K562 (cell line): ENCODE measurements at regions not wholly inside any gene's neighbourhood (a gene's known extent, or its start where the extent isn't known, plus 50 kb on each side); places are given as distances from the start of the nearest gene placed in this dataset.

ENCODE experiments used
- ATAC-seq: fragments of 200-7000 bp; cut with Tn5 transposase; 3 replicates; pipeline ENCODE4 v1.9.1; 2020; ENCODE audit warnings: moderate library complexity
- BruUV-seq: library from RNA; stranded (reverse); fragments of 400-500 nt; replicated peaks from 2 replicates; lab custom pipeline; 2021; lab: Mats Ljungman, UMichigan
- CTCF ChIA-PET: fragments of 300-600 bp; formaldehyde crosslinking; extraction: SDS; loops from one replicate; lab custom pipeline; 2021; ENCODE audit warnings: low intra/inter-chr PET ratio; lab: Yijun Ruan, JAX
- POLR2A ChIA-PET: fragments of 300-600, 350-650 bp; sonication (Branson Sonifier 250); formaldehyde crosslinking; extraction: SDS; loops from one replicate; lab custom pipeline; 2021; ENCODE audit warnings: antibody characterized with exemption, inconsistent platforms; lab: Yijun Ruan, JAX
- DNase-seq, 4 experiments: peaks; one replicate each; pipeline versions ENCODE4 v3.0.0 to v3.0.0-alpha.2; 2011 to 2018; ENCODE audit warnings: low spot score in 3 of 4, mixed read lengths in 3 of 4; ENCODE audit errors: extremely low read depth in 1 of 4
- FAIRE-seq: peaks from 2 replicates; lab custom pipeline; 2011; peaks lifted over from hg19 to GRCh38; lab: Jason Lieb, UNC
- H2AFZ ChIP-seq: 2 replicates; pipeline ENCODE4 v1.6.0; 2011; ENCODE audit warnings: low read depth, low read length, control low read depth, inconsistent platforms
- H3K27ac ChIP-seq: fragments of 200-600 bp; 3 replicates; pipeline ENCODE4 v1.8.0; 2011; ENCODE audit warnings: low read depth, mild to moderate bottlenecking, control low read depth, inconsistent platforms, low read length, moderate library complexity, mixed read lengths; ENCODE audit errors: extremely low read depth
- H3K27me3 ChIP-seq, 2 experiments: fragments of 300-600 bp in 1 of 2; 2 replicates in 1 of 2; 3 replicates in 1 of 2; pipeline versions ENCODE4 v1.6.0 to v1.8.0; 2011; ENCODE audit warnings: inconsistent platforms in 2 of 2, low read length in 2 of 2, mild to moderate bottlenecking in 1 of 2, mixed read lengths in 1 of 2, moderate library complexity in 1 of 2; ENCODE audit not compliant: control insufficient read depth in 2 of 2, insufficient read depth in 2 of 2
- H3K36me3 ChIP-seq: fragments of 300-600 bp; 3 replicates; pipeline ENCODE4 v1.8.0; 2011; ENCODE audit warnings: mild to moderate bottlenecking, low read length, inconsistent platforms; ENCODE audit not compliant: control insufficient read depth, insufficient read depth
- H3K4me1 ChIP-seq, 2 experiments: fragments of 200-600 bp in 1 of 2; replicated peaks in 1 of 2; 2 replicates in 1 of 2; 3 replicates in 1 of 2; pipeline versions ENCODE4 v1.5.1 to v1.8.0; 2011; ENCODE audit warnings: inconsistent platforms in 2 of 2, low read length in 2 of 2, mild to moderate bottlenecking in 1 of 2, mixed read lengths in 1 of 2, moderate library complexity in 1 of 2; ENCODE audit not compliant: control insufficient read depth in 2 of 2, insufficient read depth in 2 of 2
- H3K4me2 ChIP-seq: 2 replicates; pipeline ENCODE4 v1.6.1; 2011; ENCODE audit warnings: low read length, control low read depth, inconsistent platforms, mixed read lengths; ENCODE audit not compliant: insufficient read depth
- H3K4me3 ChIP-seq: fragments of 200-600 bp; sonication (generic), shearing (Covaris generic); 2 replicates; pipeline ENCODE4 v1.5.1; 2016; ENCODE audit warnings: control low read depth, inconsistent platforms
- H3K79me2 ChIP-seq: fragments of 200-600 bp; 3 replicates; pipeline ENCODE4 v1.8.0; 2011; ENCODE audit warnings: low read length, inconsistent platforms; ENCODE audit not compliant: control insufficient read depth, insufficient read depth
- H3K9ac ChIP-seq, 2 experiments: 2 replicates each; pipeline versions ENCODE4 v1.6.0 to v1.6.1; 2011; ENCODE audit warnings: low read depth in 2 of 2, low read length in 2 of 2, control low read depth in 1 of 2, inconsistent platforms in 1 of 2, mild to moderate bottlenecking in 1 of 2, mixed read lengths in 1 of 2; ENCODE audit not compliant: insufficient read depth in 1 of 2
- H3K9me1 ChIP-seq: one replicate; pipeline ENCODE4 v1.6.0; 2011; ENCODE audit warnings: inconsistent platforms, mild to moderate bottlenecking, low read length, moderate library complexity; ENCODE audit not compliant: control insufficient read depth, insufficient read depth
- H3K9me3 ChIP-seq: replicated peaks from 2 replicates; pipeline ENCODE4 v1.5.1; 2011; ENCODE audit warnings: low read depth, low read length, inconsistent platforms; ENCODE audit not compliant: control insufficient read depth, insufficient read depth
- H4K20me1 ChIP-seq: replicated peaks from 2 replicates; pipeline ENCODE4 v1.6.1; 2011; ENCODE audit warnings: low read length, inconsistent platforms, mixed read lengths; ENCODE audit not compliant: control insufficient read depth, insufficient read depth
- ATF2 ChIP-seq: sonication (generic); formaldehyde crosslinking; IDR thresholded peaks from 2 replicates; pipeline ENCODE4 v1.8.1; 2022; ENCODE audit warnings: missing genetic modification reagents
- BHLHE40 ChIP-seq: IDR thresholded peaks from 2 replicates; pipeline ENCODE4 v1.6.1; 2011; ENCODE audit warnings: low read length, improper control_type of control experiment
- CTCF ChIP-seq, 3 experiments: IDR thresholded peaks in 2 of 3; conservative IDR thresholded peaks in 1 of 3; 2 replicates each; pipeline ENCODE4 v1.5.1; 2011 to 2012; ENCODE audit warnings: low read length in 3 of 3, mild to moderate bottlenecking in 3 of 3, control low read depth in 2 of 3, improper control_type of control experiment in 1 of 3, inconsistent platforms in 1 of 3, low read depth in 1 of 3, mixed read lengths in 1 of 3, moderate library complexity in 1 of 3; ENCODE audit not compliant: insufficient read depth in 2 of 3
- DIDO1 ChIP-seq: fragments of 450-650 bp; IDR thresholded peaks from 2 replicates; pipeline ENCODE4 v1.6.1; 2016; ENCODE audit warnings: low read depth, missing biosample characterization, missing genetic modification characterization
- DNMT1 ChIP-seq: fragments of 450-650 bp; IDR thresholded peaks from 2 replicates; pipeline ENCODE4 v1.6.1; 2016; ENCODE audit warnings: antibody characterized with exemption, mild to moderate bottlenecking
- ETV5 ChIP-seq: sonication (generic); formaldehyde crosslinking; IDR thresholded peaks from 2 replicates; pipeline ENCODE4 v1.4.0; 2020; ENCODE audit warnings: low read depth, mild to moderate bottlenecking, missing genetic modification reagents
- MED1 ChIP-seq: sonication (generic); formaldehyde crosslinking; IDR thresholded peaks from 2 replicates; pipeline ENCODE4 v1.8.1; 2023; ENCODE audit warnings: missing genetic modification reagents, borderline replicate concordance
- NR3C1 ChIP-seq: sonication (generic); formaldehyde crosslinking; IDR thresholded peaks from 2 replicates; pipeline ENCODE4 v1.8.1; 2022; ENCODE audit warnings: missing genetic modification reagents
- SFPQ ChIP-seq: fragments of 200-400 bp; formaldehyde crosslinking; IDR thresholded peaks from 2 replicates; pipeline ENCODE4 v1.6.1; 2017; ENCODE audit warnings: mild to moderate bottlenecking, low read depth, low read length, moderate library complexity
- ZC3H4 ChIP-seq: sonication (generic); formaldehyde crosslinking; IDR thresholded peaks from 2 replicates; pipeline ENCODE4 v1.9.0; 2021; ENCODE audit warnings: missing genetic modification reagents, borderline replicate concordance
- ZNF175 ChIP-seq: fragments of 200-800 bp; sonication (Bioruptor generic); IDR thresholded peaks from 2 replicates; pipeline ENCODE4 v1.6.1; 2016; ENCODE audit warnings: low read depth, mild to moderate bottlenecking, missing genetic modification characterization, missing compliant biosample characterization
- ZNF384 ChIP-seq: IDR thresholded peaks from 2 replicates; pipeline ENCODE4 v1.6.1; 2012; ENCODE audit warnings: low read depth, low read length, improper control_type of control experiment
- WGBS: fragments of 100-300 bp; shearing (Covaris generic); methylation state at CpG from one replicate; pipeline ENCODE4 v1.1.6; 2016; ENCODE audit warnings: low coverage, mixed read lengths; ENCODE audit not compliant: insufficient coverage; ENCODE audit errors: missing lambda C conversion rate; 5-methylcytosine and 5-hydroxymethylcytosine counted together
- in situ Hi-C: fragments of 300-500 bp; cut with MboI; formaldehyde crosslinking; loops from 4 replicates; pipeline ENCODE4 v1.15.0; 2018; ENCODE audit warnings: inconsistent platforms, mixed read lengths
- intact Hi-C: fragments of 100-400 bp; cut with micrococcal nuclease; formaldehyde crosslinking; loops from 2 replicates; pipeline ENCODE4 v1.14.2; 2022

- DNase-seq: no peak
- ChIA-PET CTCF (no interaction called here), POLR2A (interaction anchor here (0.7 to 0.9 kb wide), 2 partner anchors 12 to 160 kb away, joined by 3 read pairs; no protein-coding TSS in a partner anchor)
- BruUV-seq: no TSS peak
- Histone ChIP-seq H3K9ac (no peak overlapping the region), H3K27ac (no peak overlapping the region), H2AFZ (no peak overlapping the region), H3K4me3 (no peak overlapping the region), H4K20me1 (no peaks in the 10 kb centered on the region), H3K9me3 (no peaks in the 10 kb centered on the region)
- in situ Hi-C loops: no loop called here
- ATAC-seq: no peak
- TF ChIP-seq DIDO1 (no peak), ZNF175 (CRISPR knock-in tag) (no peak), ETV5 (CRISPR knock-in tag) (no peak)
- TF ChIP-seq, all 486 proteins: peak for 0
- WGBS: 0% methylated on average over 1 of the region's 1 CpG
- Histone ChIP-seq H3K9me1 (no peaks in the 10 kb centered on the region), H3K4me1 (no peaks in the 10 kb centered on the region), H3K36me3 (no peaks in the 10 kb centered on the region), H3K79me2 (no peaks in the 10 kb centered on the region), H3K4me2 (no peak overlapping the region), H3K27me3 (no peaks in the 10 kb centered on the region)
- no peak for FAIRE-seq
- intact Hi-C loops: no loop called here
Observed at GRCh38 chr5:103993031-103993430, 430.4 kb upstream of the NUDT12 start.

- BruUV-seq: no TSS peak
- H3K9me3 ChIP-seq: no peaks in the 10 kb centered on the region
- H4K20me1 ChIP-seq: no peaks in the 10 kb centered on the region
- ATAC-seq (no peak), DNase-seq (no peak), FAIRE-seq (no peak)
- H2AFZ ChIP-seq: no peak overlapping the region
- WGBS: 2% methylated on average over 4 of the region's 4 CpGs
- CTCF ChIA-PET: interaction anchor here (0.6 kb wide), 1 partner anchor 346 kb away, joined by 3 read pairs; no protein-coding TSS in a partner anchor
- in situ Hi-C loops: no loop called here
- no peaks in the 10 kb centered on the region for H3K79me2 ChIP-seq
- H3K27me3 ChIP-seq: no peaks in the 10 kb centered on the region
- POLR2A ChIA-PET: no interaction called here
- H3K27ac ChIP-seq: no peak overlapping the region
- intact Hi-C loops: no loop called here
- H3K4me2 ChIP-seq: no peak overlapping the region
- H3K9ac ChIP-seq: no peak overlapping the region
- no peak overlapping the region for H3K4me3 ChIP-seq
- no peaks in the 10 kb centered on the region for H3K9me1 ChIP-seq
- H3K4me1 ChIP-seq: no peaks in the 10 kb centered on the region
- H3K36me3 ChIP-seq: no peaks in the 10 kb centered on the region
- TF ChIP-seq NR3C1 (CRISPR knock-in tag) (no peak), CTCF (IDR thresholded peaks at IDR 0.05 in 2 of 3, conservative IDR thresholded peaks at IDR 0.05 in 1 of 3; ENCODE audit: insufficient read depth in 2 of 3, low read depth in 1 of 3, low read length in 3 of 3) (no peak), ZC3H4 (CRISPR knock-in tag) (no peak), ATF2 (CRISPR knock-in tag) (no peak), SFPQ (no peak), MED1 (no peak), DNMT1 (no peak), BHLHE40 (no peak), ZNF384 (no peak)
Observed at GRCh38 chr5:103990064-103990463, 427.5 kb upstream of the NUDT12 start.
